ENCODE measurements at regions not wholly inside any gene's neighbourhood (a gene's known extent, or its start where the extent isn't known, plus 50 kb on each side); places are given as distances from the start of the nearest gene placed in this dataset.

- no peak for DNase-seq (ENCODE audit: extremely low spot score)
- WGBS: 86% methylated on average over 3 of the region's 3 CpGs
- H3K27ac ChIP-seq (ENCODE audit: low read depth): no peak overlapping the region
- H3K4me1 ChIP-seq (ENCODE audit: insufficient read depth): no peaks in the 10 kb centered on the region
- no peaks in the 10 kb centered on the region for H3K36me3 ChIP-seq (ENCODE audit: insufficient read depth)
- no peak overlapping the region for H3K4me3 ChIP-seq (ENCODE audit: low read depth, low read length)
Measured at GRCh38 chr18:29241199-29241598, 1064.3 kb upstream of the CDH2 start.

GRCh38 chr18:29234751-29235150 is 1057.8 kb upstream of the CDH2 start:
- H3K4me3 ChIP-seq (ENCODE audit: low read depth, low read length): no peak overlapping the region
- DNase-seq (ENCODE audit: extremely low spot score): no peak
- no peaks in the 10 kb centered on the region for H3K36me3 ChIP-seq (ENCODE audit: insufficient read depth)

GRCh38 chr18:29226213-29226612 is 1049.3 kb upstream of the CDH2 start:
- no peak overlapping the region for H3K4me3 ChIP-seq (ENCODE audit: low read depth, low read length)
- no peaks in the 10 kb centered on the region for H3K36me3 ChIP-seq (ENCODE audit: insufficient read depth)
- H3K4me1 ChIP-seq (ENCODE audit: insufficient read depth): no peaks in the 10 kb centered on the region
- DNase-seq (ENCODE audit: extremely low spot score): no peak
- 57% methylated on average over 1 of the region's 1 CpG for WGBS
- no peak overlapping the region for H3K27ac ChIP-seq (ENCODE audit: low read depth)

More at GRCh38 chr18:29234751-29235150, 1057.8 kb upstream of the CDH2 start:
- Histone ChIP-seq H3K4me1 (ENCODE audit: insufficient read depth) (no peaks in the 10 kb centered on the region), H3K27ac (ENCODE audit: low read depth) (no peak overlapping the region)

- Histone ChIP-seq H3K4me1 (ENCODE audit: insufficient read depth) (no peaks in the 10 kb centered on the region), H3K4me3 (ENCODE audit: low read depth, low read length) (no peak overlapping the region), H3K36me3 (ENCODE audit: insufficient read depth) (no peaks in the 10 kb centered on the region), H3K27ac (ENCODE audit: low read depth) (no peak overlapping the region)
- DNase-seq (ENCODE audit: extremely low spot score): no peak
Measured at GRCh38 chr18:29225351-29225750, 1048.4 kb upstream of the CDH2 start.

GRCh38 chr18:29218091-29218490 is 1041.2 kb upstream of the CDH2 start:
- DNase-seq (ENCODE audit: extremely low spot score): no peak
- Histone ChIP-seq H3K4me3 (ENCODE audit: low read depth, low read length) (no peak overlapping the region), H3K4me1 (ENCODE audit: insufficient read depth) (no peaks in the 10 kb centered on the region), H3K36me3 (ENCODE audit: insufficient read depth) (no peaks in the 10 kb centered on the region), H3K27ac (ENCODE audit: low read depth) (no peak overlapping the region)
- 38% methylated on average over 2 of the region's 2 CpGs for WGBS

GRCh38 chr18:29217124-29217915 is 1040.4 kb upstream of the CDH2 start:
- Histone ChIP-seq H3K27ac (ENCODE audit: low read depth) (no peak overlapping the region), H3K4me3 (ENCODE audit: low read depth, low read length) (no peak overlapping the region), H3K36me3 (ENCODE audit: insufficient read depth) (no peaks in the 10 kb centered on the region), H3K4me1 (ENCODE audit: insufficient read depth) (no peaks in the 10 kb centered on the region)
- DNase-seq (ENCODE audit: extremely low spot score): no peak
- 69% methylated on average over 2 of the region's 2 CpGs for WGBS

GRCh38 chr18:29198834-29199233 is 1021.9 kb upstream of the CDH2 start:
- Histone ChIP-seq H3K27ac (ENCODE audit: low read depth) (no peak overlapping the region), H3K36me3 (ENCODE audit: insufficient read depth) (no peaks in the 10 kb centered on the region), H3K4me1 (ENCODE audit: insufficient read depth) (no peaks in the 10 kb centered on the region), H3K4me3 (ENCODE audit: low read depth, low read length) (no peak overlapping the region)
- DNase-seq (ENCODE audit: extremely low spot score): no peak
- 75% methylated on average over 3 of the region's 3 CpGs for WGBS

- no peak overlapping the region for H3K27ac ChIP-seq (ENCODE audit: low read depth)
- H3K4me3 ChIP-seq (ENCODE audit: low read depth, low read length): no peak overlapping the region
- no peak for DNase-seq (ENCODE audit: extremely low spot score)
- no peaks in the 10 kb centered on the region for H3K4me1 ChIP-seq (ENCODE audit: insufficient read depth)
- H3K36me3 ChIP-seq (ENCODE audit: insufficient read depth): no peaks in the 10 kb centered on the region
- 90% methylated on average over 3 of the region's 3 CpGs for WGBS
Measured at GRCh38 chr18:29196307-29196706, 1019.4 kb upstream of the CDH2 start.

- Histone ChIP-seq H3K27ac (ENCODE audit: low read depth) (no peak overlapping the region), H3K36me3 (ENCODE audit: insufficient read depth) (no peaks in the 10 kb centered on the region), H3K4me1 (ENCODE audit: insufficient read depth) (no peaks in the 10 kb centered on the region), H3K4me3 (ENCODE audit: low read depth, low read length) (no peak overlapping the region)
- no peak for DNase-seq (ENCODE audit: extremely low spot score)
- 74% methylated on average over 3 of the region's 3 CpGs for WGBS
Measured at GRCh38 chr18:29191263-29191662, 1014.3 kb upstream of the CDH2 start.

- Histone ChIP-seq H3K36me3 (ENCODE audit: insufficient read depth) (no peaks in the 10 kb centered on the region), H3K4me1 (ENCODE audit: insufficient read depth) (no peaks in the 10 kb centered on the region), H3K27ac (ENCODE audit: low read depth) (no peak overlapping the region), H3K4me3 (ENCODE audit: low read depth, low read length) (no peak overlapping the region)
- DNase-seq (ENCODE audit: extremely low spot score): no peak
Measured at GRCh38 chr18:29188760-29189159, 1011.8 kb upstream of the CDH2 start.

- Histone ChIP-seq H3K4me3 (ENCODE audit: low read depth, low read length) (no peak overlapping the region), H3K4me1 (ENCODE audit: insufficient read depth) (no peaks in the 10 kb centered on the region), H3K27ac (ENCODE audit: low read depth) (no peak overlapping the region), H3K36me3 (ENCODE audit: insufficient read depth) (no peaks in the 10 kb centered on the region)
- no peak for DNase-seq (ENCODE audit: extremely low spot score)
- 60% methylated on average over 1 of the region's 1 CpG for WGBS
Measured at GRCh38 chr18:29185801-29186200, 1008.9 kb upstream of the CDH2 start.

GRCh38 chr18:29184654-29185053 is 1007.7 kb upstream of the CDH2 start:
- no peaks in the 10 kb centered on the region for H3K4me1 ChIP-seq (ENCODE audit: insufficient read depth)
- no peak overlapping the region for H3K27ac ChIP-seq (ENCODE audit: low read depth)
- no peaks in the 10 kb centered on the region for H3K36me3 ChIP-seq (ENCODE audit: insufficient read depth)
- 82% methylated on average over 7 of the region's 7 CpGs for WGBS
- DNase-seq (ENCODE audit: extremely low spot score): no peak
- H3K4me3 ChIP-seq (ENCODE audit: low read depth, low read length): no peak overlapping the region

GRCh38 chr18:29181151-29181901 is 1004.4 kb upstream of the CDH2 start:
- H3K4me3 ChIP-seq (ENCODE audit: low read depth, low read length): no peak overlapping the region
- no peak overlapping the region for H3K27ac ChIP-seq (ENCODE audit: low read depth)
- H3K36me3 ChIP-seq (ENCODE audit: insufficient read depth): no peaks in the 10 kb centered on the region
- no peaks in the 10 kb centered on the region for H3K4me1 ChIP-seq (ENCODE audit: insufficient read depth)
- WGBS: 42% methylated on average over 3 of the region's 3 CpGs
- no peak for DNase-seq (ENCODE audit: extremely low spot score)

- WGBS: 89% methylated on average over 1 of the region's 1 CpG
- Histone ChIP-seq H3K27ac (ENCODE audit: low read depth) (no peak overlapping the region), H3K4me3 (ENCODE audit: low read depth, low read length) (no peak overlapping the region), H3K36me3 (ENCODE audit: insufficient read depth) (no peaks in the 10 kb centered on the region), H3K4me1 (ENCODE audit: insufficient read depth) (no peaks in the 10 kb centered on the region)
- no peak for DNase-seq (ENCODE audit: extremely low spot score)
Measured at GRCh38 chr18:29176681-29177080, 999.8 kb upstream of the CDH2 start.
